ENCODE measurements at regions not wholly inside any gene's neighbourhood (a gene's known extent, or its start where the extent isn't known, plus 50 kb on each side); places are given as distances from the start of the nearest gene placed in this dataset.

DNA sequence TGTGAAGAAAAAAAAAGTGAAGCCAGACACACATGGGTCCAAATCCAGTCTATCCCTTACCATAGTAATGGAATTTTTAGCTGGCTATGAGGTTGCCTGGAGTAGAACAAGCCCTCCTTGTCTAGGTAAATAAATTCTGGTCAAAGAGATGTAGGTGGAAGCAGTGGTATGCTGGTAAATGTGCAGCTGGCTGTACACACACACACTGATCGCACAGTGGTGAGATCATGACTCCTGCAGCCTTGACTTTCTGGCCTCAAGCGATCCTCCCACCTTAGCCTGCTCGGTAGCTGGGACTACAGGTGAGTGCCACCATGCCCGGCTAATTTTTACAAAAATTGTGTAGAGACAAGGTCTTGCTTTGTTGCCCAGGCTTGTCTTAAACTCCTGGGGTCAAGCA is 90.5 kb upstream of the FBXO11 start:
- DNase-seq, result no peak
- Mint-ChIP-seq H3K36me3 (ENCODE audit: insufficient read depth, unreplicated experiment) (no peaks in the 10 kb centered on the region), H3K27me3 (ENCODE audit: insufficient read depth, unreplicated experiment) (peaks cover 14% of the 10 kb centered on the region), H3K9me3 (ENCODE audit: unreplicated experiment) (no peaks in the 10 kb centered on the region), H3K4me1 (ENCODE audit: low read depth, unreplicated experiment) (no peaks in the 10 kb centered on the region), H3K4me3 (ENCODE audit: unreplicated experiment) (no peak overlapping the region), H3K27ac (ENCODE audit: unreplicated experiment) (no peak overlapping the region)
- no peaks in the 10 kb centered on the region for H3K27me3 ChIP-seq (replicated peaks; ENCODE audit: control insufficient read depth, insufficient read depth, low read length)
- H3K36me3 ChIP-seq (ENCODE audit: control insufficient read depth, insufficient read depth, low read length), result no peaks in the 10 kb centered on the region
- no peaks in the 10 kb centered on the region; the same call in 1 of the 2 replicates for H3K9me3 ChIP-seq
- POLR2A ChIA-PET, result no interaction called here
- BruUV-seq (replicated peaks), result no TSS peak
- H3K4me3 ChIP-seq (ENCODE audit: low read depth, low read length), result no peak overlapping the region
- no peaks in the 10 kb centered on the region for H3K4me1 ChIP-seq
- TF ChIP-seq, protein P1, sequence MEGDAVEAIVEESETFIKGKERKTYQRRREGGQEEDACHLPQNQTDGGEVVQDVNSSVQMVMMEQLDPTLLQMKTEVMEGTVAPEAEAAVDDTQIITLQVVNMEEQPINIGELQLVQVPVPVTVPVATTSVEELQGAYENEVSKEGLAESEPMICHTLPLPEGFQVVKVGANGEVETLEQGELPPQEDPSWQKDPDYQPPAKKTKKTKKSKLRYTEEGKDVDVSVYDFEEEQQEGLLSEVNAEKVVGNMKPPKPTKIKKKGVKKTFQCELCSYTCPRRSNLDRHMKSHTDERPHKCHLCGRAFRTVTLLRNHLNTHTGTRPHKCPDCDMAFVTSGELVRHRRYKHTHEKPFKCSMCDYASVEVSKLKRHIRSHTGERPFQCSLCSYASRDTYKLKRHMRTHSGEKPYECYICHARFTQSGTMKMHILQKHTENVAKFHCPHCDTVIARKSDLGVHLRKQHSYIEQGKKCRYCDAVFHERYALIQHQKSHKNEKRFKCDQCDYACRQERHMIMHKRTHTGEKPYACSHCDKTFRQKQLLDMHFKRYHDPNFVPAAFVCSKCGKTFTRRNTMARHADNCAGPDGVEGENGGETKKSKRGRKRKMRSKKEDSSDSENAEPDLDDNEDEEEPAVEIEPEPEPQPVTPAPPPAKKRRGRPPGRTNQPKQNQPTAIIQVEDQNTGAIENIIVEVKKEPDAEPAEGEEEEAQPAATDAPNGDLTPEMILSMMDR (IDR thresholded peaks at IDR 0.05; ENCODE audit: insufficient read depth in 1 of 2, low read depth in 1 of 2, low read length in 1 of 2, severe bottlenecking in 1 of 2, unreplicated experiment in 1 of 2), result no peak
- CTCF ChIA-PET, result no interaction called here
- intact Hi-C loops (cut with micrococcal nuclease; ENCODE audit: unreplicated experiment), result no loop called here

DNA sequence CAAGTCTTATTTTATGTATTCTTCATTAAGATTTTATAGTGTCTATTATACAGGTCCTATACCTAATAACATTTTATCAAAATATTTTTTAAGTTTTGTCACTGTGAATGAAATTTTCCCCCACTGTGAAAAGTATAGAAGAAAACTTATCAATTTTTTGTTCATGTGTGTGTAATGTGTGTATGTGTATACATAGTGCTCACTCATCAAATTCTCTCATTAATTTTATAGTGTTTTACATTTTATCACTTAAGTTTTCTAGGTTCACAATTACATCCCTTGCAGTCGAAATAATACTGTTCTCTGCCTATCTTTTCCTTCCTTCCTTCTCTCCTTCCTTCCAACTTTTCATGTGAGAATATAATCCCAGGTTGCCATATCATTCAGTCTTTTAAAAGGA is 93.2 kb upstream of the FBXO11 start:
- ChIA-PET POLR2A (no interaction called here), CTCF (no interaction called here)
- intact Hi-C loops (cut with micrococcal nuclease; ENCODE audit: unreplicated experiment), result no loop called here
- Histone ChIP-seq H3K36me3 (ENCODE audit: control insufficient read depth, insufficient read depth, low read length) (no peaks in the 10 kb centered on the region), H3K4me1 (no peaks in the 10 kb centered on the region), H3K4me3 (ENCODE audit: low read depth, low read length) (no peak overlapping the region), H3K9me3 (no peaks in the 10 kb centered on the region; the same call in 1 of the 2 replicates), H3K27me3 (replicated peaks; ENCODE audit: control insufficient read depth, insufficient read depth, low read length) (no peaks in the 10 kb centered on the region)
- TF ChIP-seq, protein P1 (IDR thresholded peaks at IDR 0.05; ENCODE audit: insufficient read depth in 1 of 2, low read depth in 1 of 2, low read length in 1 of 2, severe bottlenecking in 1 of 2, unreplicated experiment in 1 of 2), result no peak
- Mint-ChIP-seq H3K27me3 (ENCODE audit: insufficient read depth, unreplicated experiment) (peaks cover 6% of the 10 kb centered on the region), H3K9me3 (ENCODE audit: unreplicated experiment) (no peaks in the 10 kb centered on the region), H3K4me3 (ENCODE audit: unreplicated experiment) (no peak overlapping the region), H3K4me1 (ENCODE audit: low read depth, unreplicated experiment) (no peaks in the 10 kb centered on the region), H3K36me3 (ENCODE audit: insufficient read depth, unreplicated experiment) (no peaks in the 10 kb centered on the region), H3K27ac (ENCODE audit: unreplicated experiment) (no peak overlapping the region)
- DNase-seq, result no peak
- BruUV-seq (replicated peaks), result no TSS peak

DNA sequence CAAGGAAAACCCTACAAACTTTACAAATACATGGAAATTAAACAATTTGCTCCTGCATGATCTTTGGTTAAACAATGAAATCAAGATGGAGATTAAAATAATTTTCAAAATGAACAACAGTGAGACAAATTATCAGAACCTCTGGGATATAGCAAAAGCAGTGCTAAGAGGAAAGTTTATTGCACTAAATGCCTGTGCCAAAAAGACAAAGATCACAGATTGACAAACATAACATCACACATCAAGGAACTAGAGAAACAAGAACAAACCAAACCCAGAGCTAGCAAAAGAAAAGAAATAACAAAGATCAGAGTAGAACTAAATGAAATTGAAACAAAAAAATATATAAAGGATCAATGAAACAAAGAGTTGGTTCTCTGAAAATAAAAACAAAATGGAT is 95.2 kb upstream of the FBXO11 start:
- no peaks in the 10 kb centered on the region; the same call in 1 of the 2 replicates for H3K9me3 ChIP-seq
- Mint-ChIP-seq H3K27me3 (ENCODE audit: insufficient read depth, unreplicated experiment) (peaks cover 7% of the 10 kb centered on the region), H3K9me3 (ENCODE audit: unreplicated experiment) (no peaks in the 10 kb centered on the region), H3K27ac (ENCODE audit: unreplicated experiment) (no peak overlapping the region), H3K4me3 (ENCODE audit: unreplicated experiment) (no peak overlapping the region), H3K4me1 (ENCODE audit: low read depth, unreplicated experiment) (no peaks in the 10 kb centered on the region), H3K36me3 (ENCODE audit: insufficient read depth, unreplicated experiment) (no peaks in the 10 kb centered on the region)
- H3K27me3 ChIP-seq (replicated peaks; ENCODE audit: control insufficient read depth, insufficient read depth, low read length), result no peaks in the 10 kb centered on the region
- intact Hi-C loops (cut with micrococcal nuclease; ENCODE audit: unreplicated experiment), result no loop called here
- no peaks in the 10 kb centered on the region for H3K36me3 ChIP-seq (ENCODE audit: control insufficient read depth, insufficient read depth, low read length)
- DNase-seq, result no peak
- no TSS peak for BruUV-seq (replicated peaks)
- no peak overlapping the region for H3K4me3 ChIP-seq (ENCODE audit: low read depth, low read length)
- CTCF ChIA-PET, result interaction anchor here (0.7 kb wide), 1 partner anchor 396 kb away, joined by 3 read pairs; no protein-coding TSS in a partner anchor
- TF ChIP-seq, protein P1 (IDR thresholded peaks at IDR 0.05; ENCODE audit: insufficient read depth in 1 of 2, low read depth in 1 of 2, low read length in 1 of 2, severe bottlenecking in 1 of 2, unreplicated experiment in 1 of 2), result no peak
- no peaks in the 10 kb centered on the region for H3K4me1 ChIP-seq
- POLR2A ChIA-PET, result no interaction called here

All from Caco-2 (cell line).